ENCODE measurements at regions not wholly inside any gene's neighbourhood (a gene's known extent, or its start where the extent isn't known, plus 50 kb on each side); places are given as distances from the start of the nearest gene placed in this dataset.

- no peaks in the 10 kb centered on the region for H3K4me1 ChIP-seq
- no peaks in the 10 kb centered on the region for H3K27me3 ChIP-seq
- no peak overlapping the region for H3K4me3 ChIP-seq (ENCODE audit: low read depth, low read length)
- no peaks in the 10 kb centered on the region for H3K36me3 ChIP-seq
- H3K9me3 ChIP-seq, result no peaks in the 10 kb centered on the region
- no peak for DNase-seq
- no peak for TF ChIP-seq CTCF (IDR thresholded peaks at IDR 0.05; ENCODE audit: low read depth, low read length)
These were observed 1295.5 kb upstream of the LRRTM1 start for GRCh38 chr2:81600088-81600487.

DNA sequence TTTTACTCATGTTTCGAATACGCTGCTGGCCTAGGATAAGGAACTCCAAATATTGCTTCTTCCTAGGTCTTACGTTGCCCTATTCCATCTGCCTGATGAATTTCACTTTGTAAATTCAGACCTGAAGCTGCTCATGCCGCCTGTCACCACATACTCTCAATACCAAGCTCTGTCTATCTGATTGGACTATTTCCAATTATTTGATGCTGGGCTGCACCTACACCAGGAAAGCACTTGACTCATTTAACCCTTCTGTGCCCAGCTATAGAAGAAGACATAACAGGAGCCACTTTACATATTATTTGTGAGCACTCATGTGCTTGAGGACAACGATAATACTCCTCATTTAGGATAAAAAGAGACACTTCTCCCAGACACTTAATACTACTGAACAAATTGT is 1293.9 kb upstream of the LRRTM1 start:
- H3K4me3 ChIP-seq (ENCODE audit: low read depth, low read length), result no peak overlapping the region
- no peaks in the 10 kb centered on the region for H3K36me3 ChIP-seq
- H3K27me3 ChIP-seq, result no peaks in the 10 kb centered on the region
- H3K9me3 ChIP-seq, result no peaks in the 10 kb centered on the region
- no peaks in the 10 kb centered on the region for H3K4me1 ChIP-seq
- no peak for TF ChIP-seq CTCF (IDR thresholded peaks at IDR 0.05; ENCODE audit: low read depth, low read length)
- DNase-seq, result no peak

DNA sequence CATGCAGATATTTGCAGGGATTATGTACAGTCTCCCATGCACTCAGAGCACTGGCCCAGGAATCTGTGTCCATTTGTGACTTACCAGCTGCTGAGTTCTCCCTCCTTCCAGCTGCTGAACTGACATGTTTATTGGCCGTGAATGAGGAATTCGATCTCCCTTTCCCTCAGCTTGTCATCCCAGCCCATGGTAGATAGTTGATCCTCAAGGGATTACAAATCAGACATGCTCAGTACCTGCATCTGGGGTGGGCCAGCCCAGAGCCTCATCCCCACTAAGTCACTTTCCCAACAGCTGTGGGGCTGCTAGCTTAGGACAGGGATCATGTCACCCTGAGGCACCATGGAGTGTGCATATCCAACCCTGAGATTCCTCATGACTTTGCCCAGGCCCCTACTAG is 1284.9 kb upstream of the LRRTM1 start:
- no peak for TF ChIP-seq CTCF (IDR thresholded peaks at IDR 0.05; ENCODE audit: low read depth, low read length)
- Histone ChIP-seq H3K4me1 (no peaks in the 10 kb centered on the region), H3K4me3 (ENCODE audit: low read depth, low read length) (no peak overlapping the region), H3K36me3 (no peaks in the 10 kb centered on the region), H3K27me3 (no peaks in the 10 kb centered on the region), H3K9me3 (no peaks in the 10 kb centered on the region)
- DNase-seq, result no peak

- DNase-seq, result no peak
- no peaks in the 10 kb centered on the region for H3K9me3 ChIP-seq
- H3K4me3 ChIP-seq (ENCODE audit: low read depth, low read length), result no peak overlapping the region
- no peaks in the 10 kb centered on the region for H3K27me3 ChIP-seq
- no peaks in the 10 kb centered on the region for H3K36me3 ChIP-seq
- no peaks in the 10 kb centered on the region for H3K4me1 ChIP-seq
- no peak for TF ChIP-seq CTCF (IDR thresholded peaks at IDR 0.05; ENCODE audit: low read depth, low read length)
These were observed 1279.0 kb upstream of the LRRTM1 start for GRCh38 chr2:81583311-81584108.

DNA sequence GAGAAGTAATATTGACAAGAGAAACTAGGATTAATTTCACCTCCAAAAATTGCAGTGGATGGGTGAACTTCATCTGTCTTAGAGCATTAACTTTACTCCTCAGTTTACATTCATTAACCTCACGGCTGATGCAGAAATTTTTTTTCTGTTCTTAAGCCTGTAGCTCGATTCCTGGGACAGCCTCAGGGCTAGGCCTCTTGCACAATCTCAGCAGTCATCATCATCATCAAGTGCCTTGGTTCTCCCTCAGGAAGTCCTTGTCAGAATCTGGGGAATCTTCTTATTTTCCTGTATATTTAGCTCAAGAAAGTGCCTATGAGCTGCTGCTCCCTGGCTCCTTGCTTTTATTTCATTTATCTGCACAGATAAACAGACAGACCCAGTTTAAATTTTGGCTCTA is 1272.2 kb upstream of the LRRTM1 start:
- Histone ChIP-seq H3K4me1 (no peaks in the 10 kb centered on the region), H3K4me3 (ENCODE audit: low read depth, low read length) (no peak overlapping the region), H3K27me3 (no peaks in the 10 kb centered on the region), H3K36me3 (no peaks in the 10 kb centered on the region), H3K9me3 (no peaks in the 10 kb centered on the region)
- no peak for TF ChIP-seq CTCF (IDR thresholded peaks at IDR 0.05; ENCODE audit: low read depth, low read length)
- no peak for DNase-seq

DNA sequence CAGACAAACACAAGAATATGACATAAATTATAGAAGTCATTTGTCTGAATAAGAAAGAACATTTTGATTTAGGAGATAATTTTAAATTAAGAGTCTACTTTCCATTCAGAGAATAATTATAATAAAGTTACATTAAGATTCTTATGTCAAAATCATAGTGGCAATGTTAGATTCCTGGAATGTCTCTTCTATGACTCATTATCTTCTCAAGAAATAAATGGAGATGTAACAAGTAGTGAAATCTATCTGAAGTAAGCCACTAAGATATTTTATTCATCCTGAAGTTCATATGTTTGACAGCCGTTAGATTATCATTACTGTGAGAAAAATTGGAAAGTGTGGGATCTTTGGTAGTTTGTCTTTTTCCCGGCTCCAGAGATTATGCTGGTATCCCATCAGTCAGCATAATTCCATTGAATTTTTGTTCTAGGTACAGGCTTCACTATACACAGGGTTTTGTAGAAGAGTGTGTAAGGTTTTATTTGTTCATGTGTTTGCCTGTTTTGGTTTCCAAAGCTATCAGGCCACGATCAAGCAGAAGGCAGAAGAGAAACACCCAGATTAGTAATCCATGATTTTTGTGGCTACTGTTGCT is 1246.6 kb upstream of the LRRTM1 start:
- no peak for TF ChIP-seq CTCF (IDR thresholded peaks at IDR 0.05; ENCODE audit: low read depth, low read length)
- no peaks in the 10 kb centered on the region for H3K27me3 ChIP-seq
- no peaks in the 10 kb centered on the region for H3K36me3 ChIP-seq
- no peak for DNase-seq
- no peaks in the 10 kb centered on the region for H3K4me1 ChIP-seq
- H3K9me3 ChIP-seq, result no peaks in the 10 kb centered on the region
- H3K4me3 ChIP-seq (ENCODE audit: low read depth, low read length), result no peak overlapping the region
